Nephron progenitor cell (in vitro differentiated cells): ENCODE measurements at regions not wholly inside any gene's neighbourhood (a gene's known extent, or its start where the extent isn't known, plus 50 kb on each side); places are given as distances from the start of the nearest gene placed in this dataset.

Source experiments
- DNase-seq: peaks from one replicate; pipeline ENCODE4 v3.0.0; 2021
- H3K27ac Mint-ChIP-seq: 2 replicates; pipeline ENCODE4 v1.8.0; 2021; ENCODE audit warnings: mild to moderate bottlenecking, moderate library complexity, mixed read lengths
- H3K27me3 Mint-ChIP-seq: 2 replicates; pipeline ENCODE4 v1.8.0; 2021; ENCODE audit warnings: mild to moderate bottlenecking, low read depth, mixed read lengths; ENCODE audit not compliant: poor library complexity
- H3K36me3 Mint-ChIP-seq: 2 replicates; pipeline ENCODE4 v1.8.0; 2021; ENCODE audit warnings: low read depth, mixed read lengths
- H3K4me1 Mint-ChIP-seq: 2 replicates; pipeline ENCODE4 v1.8.0; 2021; ENCODE audit warnings: mixed read lengths
- H3K4me3 Mint-ChIP-seq: 2 replicates; pipeline ENCODE4 v1.8.0; 2021; ENCODE audit warnings: mild to moderate bottlenecking, moderate library complexity, mixed read lengths
- H3K9me3 Mint-ChIP-seq: 2 replicates; pipeline ENCODE4 v1.8.0; 2021; ENCODE audit warnings: mild to moderate bottlenecking, moderate library complexity, mixed read lengths
- CTCF ChIP-seq: fragments of 200-600 bp; sonication (generic); IDR thresholded peaks from 2 replicates; pipeline ENCODE4 v1.5.0; 2021; ENCODE audit warnings: antibody characterized with exemption

- Mint-ChIP-seq H3K4me1 (peaks cover 23% of the 10 kb centered on the region), H3K9me3 (no peaks in the 10 kb centered on the region), H3K4me3 (no peak overlapping the region), H3K36me3 (no peaks in the 10 kb centered on the region), H3K27ac (no peak overlapping the region), H3K27me3 (peaks cover 17% of the 10 kb centered on the region)
- no peak for DNase-seq
- no peak for TF ChIP-seq CTCF
These were observed 268.3 kb upstream of the WWC1 start for GRCh38 chr5:168023191-168023590.

GRCh38 chr5:168024306-168024705 is 267.1 kb upstream of the WWC1 start:
- H3K4me1 Mint-ChIP-seq: peaks cover 23% of the 10 kb centered on the region
- no peak for DNase-seq
- H3K27me3 Mint-ChIP-seq: peaks cover 24% of the 10 kb centered on the region
- no peaks in the 10 kb centered on the region for H3K36me3 Mint-ChIP-seq
- H3K27ac Mint-ChIP-seq: peak overlapping the region; percentile 88
- no peak for TF ChIP-seq CTCF
- H3K4me3 Mint-ChIP-seq: no peak overlapping the region
- H3K9me3 Mint-ChIP-seq: peaks cover 4% of the 10 kb centered on the region

GRCh38 chr5:168027007-168027406 is 264.4 kb upstream of the WWC1 start:
- TF ChIP-seq CTCF: no peak
- H3K4me3 Mint-ChIP-seq: no peak overlapping the region
- peaks cover 32% of the 10 kb centered on the region for H3K27me3 Mint-ChIP-seq
- peaks cover 21% of the 10 kb centered on the region for H3K4me1 Mint-ChIP-seq
- no peaks in the 10 kb centered on the region for H3K36me3 Mint-ChIP-seq
- no peak overlapping the region for H3K27ac Mint-ChIP-seq
- peaks cover 8% of the 10 kb centered on the region for H3K9me3 Mint-ChIP-seq
- DNase-seq: no peak

- no peak for DNase-seq
- Mint-ChIP-seq H3K27me3 (peaks cover 30% of the 10 kb centered on the region), H3K27ac (no peak overlapping the region), H3K4me3 (no peak overlapping the region), H3K36me3 (no peaks in the 10 kb centered on the region), H3K9me3 (peaks cover 8% of the 10 kb centered on the region), H3K4me1 (peaks cover 6% of the 10 kb centered on the region)
- no peak for TF ChIP-seq CTCF
These were observed 260.5 kb upstream of the WWC1 start for GRCh38 chr5:168030912-168031311.

- Mint-ChIP-seq H3K4me3 (no peak overlapping the region), H3K27ac (no peak overlapping the region), H3K9me3 (peaks cover 8% of the 10 kb centered on the region), H3K4me1 (peaks cover 6% of the 10 kb centered on the region), H3K36me3 (no peaks in the 10 kb centered on the region), H3K27me3 (peaks cover 26% of the 10 kb centered on the region)
- no peak for TF ChIP-seq CTCF
- DNase-seq: no peak
These were observed 259.8 kb upstream of the WWC1 start for GRCh38 chr5:168031614-168032013.

- Mint-ChIP-seq H3K27ac (no peak overlapping the region), H3K4me3 (no peak overlapping the region), H3K9me3 (no peaks in the 10 kb centered on the region), H3K4me1 (peaks cover 27% of the 10 kb centered on the region), H3K27me3 (peaks cover 18% of the 10 kb centered on the region), H3K36me3 (no peaks in the 10 kb centered on the region)
- TF ChIP-seq CTCF: no peak
- no peak for DNase-seq
These were observed 252.4 kb upstream of the WWC1 start for GRCh38 chr5:168039039-168039438.
